Endodermal cell (in vitro differentiated cells): ENCODE measurements at regions not wholly inside any gene's neighbourhood (a gene's known extent, or its start where the extent isn't known, plus 50 kb on each side); places are given as distances from the start of the nearest gene placed in this dataset.
A peak's percentile ranks its signal among the peaks of the same experiment; 100 is the strongest.
"Not testable (repeated sequence)": the region's sequence is repeated elsewhere in the genome, so short reads cannot be mapped to it uniquely, and the experiment has no call there.

Source experiments
- DNase-seq: peaks from one replicate; pipeline ENCODE4 v3.0.0-alpha.2; 2017
- H3K27ac ChIP-seq: 2 replicates; pipeline ENCODE4 v1.5.1; 2013; ENCODE audit warnings: mild to moderate bottlenecking, low read depth, low read length, moderate library complexity
- H3K27me3 ChIP-seq: 2 replicates; pipeline ENCODE4 v1.6.1; 2013; ENCODE audit warnings: mild to moderate bottlenecking, low read length, moderate library complexity; ENCODE audit not compliant: insufficient read depth, control insufficient read depth, poor library complexity, severe bottlenecking
- H3K36me3 ChIP-seq: 2 replicates; pipeline ENCODE4 v1.7.0; 2013; ENCODE audit warnings: mild to moderate bottlenecking, low read length, moderate library complexity; ENCODE audit not compliant: control insufficient read depth, insufficient read depth
- H3K4me1 ChIP-seq: one replicate; pipeline ENCODE4 v1.7.0; 2013; ENCODE audit warnings: low read length; ENCODE audit not compliant: control insufficient read depth, insufficient read depth
- H3K4me3 ChIP-seq: 2 replicates; pipeline ENCODE4 v1.5.1; 2013; ENCODE audit warnings: mild to moderate bottlenecking, low read length, moderate library complexity
- H3K9ac ChIP-seq: 2 replicates; pipeline ENCODE4 v1.6.1; 2013; ENCODE audit warnings: mild to moderate bottlenecking, low read length, moderate library complexity; ENCODE audit not compliant: poor library complexity, severe bottlenecking; ENCODE audit errors: extremely low read depth
- H3K9me3 ChIP-seq: 2 replicates; pipeline ENCODE4 v1.6.1; 2013; ENCODE audit warnings: mild to moderate bottlenecking, low read length, moderate library complexity; ENCODE audit not compliant: control insufficient read depth
- H3K27ac Mint-ChIP-seq: 2 replicates; pipeline ENCODE4 v1.8.0; 2020; ENCODE audit warnings: mixed read lengths
- H3K27me3 Mint-ChIP-seq: 2 replicates; pipeline ENCODE4 v1.8.0; 2021; ENCODE audit warnings: mild to moderate bottlenecking, mixed read lengths; ENCODE audit not compliant: insufficient read depth
- H3K36me3 Mint-ChIP-seq: 2 replicates; pipeline ENCODE4 v1.8.0; 2020; ENCODE audit warnings: low read depth, mixed read lengths
- H3K4me1 Mint-ChIP-seq: 2 replicates; pipeline ENCODE4 v1.8.0; 2020; ENCODE audit warnings: mixed read lengths
- H3K4me3 Mint-ChIP-seq: 2 replicates; pipeline ENCODE4 v1.8.0; 2020; ENCODE audit warnings: mild to moderate bottlenecking, moderate library complexity, mixed read lengths
- H3K9me3 Mint-ChIP-seq: 2 replicates; pipeline ENCODE4 v1.8.0; 2020; ENCODE audit warnings: mild to moderate bottlenecking, mixed read lengths
- CTCF ChIP-seq: fragments of 200-600 bp; sonication (generic); conservative IDR thresholded peaks from 2 replicates; pipeline ENCODE4 v1.5.0; 2021; ENCODE audit warnings: antibody characterized with exemption, mild to moderate bottlenecking
- WGBS, 2 experiments: methylation state at CpG; one replicate each; pipeline versions ENCODE4 v1.1.5 to v1.1.7; 2013; ENCODE audit warnings: missing lambda C conversion rate in 2 of 2, mixed read lengths in 1 of 2; ENCODE audit not compliant: insufficient coverage in 1 of 2, insufficient read length in 1 of 2; 5-methylcytosine and 5-hydroxymethylcytosine counted together

- Histone ChIP-seq H3K36me3 (no peaks in the 10 kb centered on the region), H3K4me3 (no peak overlapping the region), H3K9me3 (no peaks in the 10 kb centered on the region), H3K9ac (no peak overlapping the region), H3K27me3 (no peaks in the 10 kb centered on the region), H3K4me1 (no peaks in the 10 kb centered on the region), H3K27ac (no peak overlapping the region)
- no peak for DNase-seq
- H3K4me3 Mint-ChIP-seq: no peak overlapping the region
- no peaks in the 10 kb centered on the region for H3K9me3 Mint-ChIP-seq
- H3K27me3 Mint-ChIP-seq: no peaks in the 10 kb centered on the region
- 67 to 78% methylated on average over 5 to 6 of the region's 6 CpGs for WGBS, 2 experiments
- no peaks in the 10 kb centered on the region for H3K36me3 Mint-ChIP-seq
- H3K4me1 Mint-ChIP-seq: peaks cover 8% of the 10 kb centered on the region
- TF ChIP-seq CTCF: no peak
- no peak overlapping the region for H3K27ac Mint-ChIP-seq
These were observed 217.8 kb downstream of the SHOX start for GRCh38 chrX:848386-848785.

- H3K27me3 ChIP-seq: no peaks in the 10 kb centered on the region
- H3K9ac ChIP-seq: no peak overlapping the region
- TF ChIP-seq CTCF: no peak
- H3K9me3 Mint-ChIP-seq: no peaks in the 10 kb centered on the region
- H3K4me3 Mint-ChIP-seq: no peak overlapping the region
- H3K27ac Mint-ChIP-seq: no peak overlapping the region
- no peaks in the 10 kb centered on the region for H3K4me1 Mint-ChIP-seq
- no peak overlapping the region for H3K27ac ChIP-seq
- DNase-seq: no peak
- H3K36me3 Mint-ChIP-seq: no peaks in the 10 kb centered on the region
- H3K27me3 Mint-ChIP-seq: no peaks in the 10 kb centered on the region
- no peaks in the 10 kb centered on the region for H3K4me1 ChIP-seq
- no peak overlapping the region for H3K4me3 ChIP-seq
- no peaks in the 10 kb centered on the region for H3K9me3 ChIP-seq
- WGBS, 2 experiments: 75 to 88% methylated on average over 9 to 12 of the region's 13 CpGs
- no peaks in the 10 kb centered on the region for H3K36me3 ChIP-seq
These were observed 212.7 kb downstream of the SHOX start for GRCh38 chrX:843306-843705.

GRCh38 chrX:840556-840955, 210.0 kb downstream of the SHOX start:
- Histone ChIP-seq H3K27me3 (no peaks in the 10 kb centered on the region), H3K9me3 (peaks cover 17% of the 10 kb centered on the region), H3K4me3 (no peak overlapping the region), H3K4me1 (no peaks in the 10 kb centered on the region), H3K36me3 (no peaks in the 10 kb centered on the region), H3K9ac (no peak overlapping the region), H3K27ac (no peak overlapping the region)
- H3K4me1 Mint-ChIP-seq: no peaks in the 10 kb centered on the region
- H3K27ac Mint-ChIP-seq: no peak overlapping the region
- WGBS, 2 experiments: 88 to 100% methylated on average over 4 to 13 of the region's 13 CpGs
- H3K4me3 Mint-ChIP-seq: no peak overlapping the region
- H3K9me3 Mint-ChIP-seq: peaks cover 21% of the 10 kb centered on the region
- DNase-seq: peak; percentile 44
- H3K27me3 Mint-ChIP-seq: no peaks in the 10 kb centered on the region
- no peaks in the 10 kb centered on the region for H3K36me3 Mint-ChIP-seq
- TF ChIP-seq CTCF: no peak

- not testable (repeated sequence) for H3K4me1 Mint-ChIP-seq, H3K27me3 Mint-ChIP-seq, H3K27ac ChIP-seq, H3K4me1 ChIP-seq, H3K4me3 Mint-ChIP-seq, H3K27ac Mint-ChIP-seq, H3K36me3 ChIP-seq, H3K27me3 ChIP-seq, H3K9ac ChIP-seq, H3K36me3 Mint-ChIP-seq, H3K4me3 ChIP-seq
- peaks cover 17% of the 10 kb centered on the region for H3K9me3 ChIP-seq
- 83 to 88% methylated on average over 1 to 13 of the region's 13 CpGs for WGBS, 2 experiments
- H3K9me3 Mint-ChIP-seq: peaks cover 33% of the 10 kb centered on the region
- DNase-seq: peak; percentile 49
These were observed 208.1 kb downstream of the SHOX start for GRCh38 chrX:838666-839065.

GRCh38 chrX:835857-836256, 205.3 kb downstream of the SHOX start:
- DNase-seq, H3K27ac Mint-ChIP-seq, H3K4me3 ChIP-seq, H3K9ac ChIP-seq, H3K4me1 ChIP-seq, H3K4me1 Mint-ChIP-seq, H3K27me3 ChIP-seq, H3K36me3 ChIP-seq, H3K4me3 Mint-ChIP-seq, H3K36me3 Mint-ChIP-seq, H3K27me3 Mint-ChIP-seq, H3K27ac ChIP-seq: not testable (repeated sequence)
- WGBS, 2 experiments: 100% methylated on average over 3 of the region's 3 CpGs; no CpG with 5 or more reads in 1 of the 2 experiments
- H3K9me3 Mint-ChIP-seq: peaks cover 51% of the 10 kb centered on the region
- peaks cover 21% of the 10 kb centered on the region for H3K9me3 ChIP-seq
